GM12873 (cell line): ENCODE measurements at regions not wholly inside any gene's neighbourhood (a gene's known extent, or its start where the extent isn't known, plus 50 kb on each side); places are given as distances from the start of the nearest gene placed in this dataset.

Experiments
- TF ChIP-seq, protein P1 (sequence below): IDR thresholded peaks from 2 replicates; pipeline ENCODE4 v1.5.1; 2012; ENCODE audit warnings: low read depth, mild to moderate bottlenecking, moderate library complexity, low read length, control low read depth; ENCODE audit not compliant: insufficient read depth; ENCODE audit errors: missing control alignments

DNA sequence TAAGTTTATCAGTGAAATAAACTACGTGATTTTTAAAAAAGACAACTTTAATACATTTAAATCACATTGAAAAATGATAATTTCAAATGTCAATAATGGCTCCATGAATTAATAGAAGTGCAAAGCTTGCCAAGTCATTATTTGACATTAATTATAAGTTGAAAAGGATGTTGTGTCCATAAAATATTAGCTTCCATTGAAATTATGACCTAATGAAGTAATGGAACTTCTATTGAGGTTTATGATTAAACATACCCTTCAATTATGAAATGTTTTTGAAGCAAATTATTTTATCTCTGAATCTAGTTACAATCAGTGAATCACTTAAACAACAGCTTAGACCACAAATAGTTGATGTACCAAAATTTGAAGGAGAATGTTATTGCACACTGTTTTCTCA is 144.2 kb downstream of the SLITRK6 start:
- TF ChIP-seq, protein P1, sequence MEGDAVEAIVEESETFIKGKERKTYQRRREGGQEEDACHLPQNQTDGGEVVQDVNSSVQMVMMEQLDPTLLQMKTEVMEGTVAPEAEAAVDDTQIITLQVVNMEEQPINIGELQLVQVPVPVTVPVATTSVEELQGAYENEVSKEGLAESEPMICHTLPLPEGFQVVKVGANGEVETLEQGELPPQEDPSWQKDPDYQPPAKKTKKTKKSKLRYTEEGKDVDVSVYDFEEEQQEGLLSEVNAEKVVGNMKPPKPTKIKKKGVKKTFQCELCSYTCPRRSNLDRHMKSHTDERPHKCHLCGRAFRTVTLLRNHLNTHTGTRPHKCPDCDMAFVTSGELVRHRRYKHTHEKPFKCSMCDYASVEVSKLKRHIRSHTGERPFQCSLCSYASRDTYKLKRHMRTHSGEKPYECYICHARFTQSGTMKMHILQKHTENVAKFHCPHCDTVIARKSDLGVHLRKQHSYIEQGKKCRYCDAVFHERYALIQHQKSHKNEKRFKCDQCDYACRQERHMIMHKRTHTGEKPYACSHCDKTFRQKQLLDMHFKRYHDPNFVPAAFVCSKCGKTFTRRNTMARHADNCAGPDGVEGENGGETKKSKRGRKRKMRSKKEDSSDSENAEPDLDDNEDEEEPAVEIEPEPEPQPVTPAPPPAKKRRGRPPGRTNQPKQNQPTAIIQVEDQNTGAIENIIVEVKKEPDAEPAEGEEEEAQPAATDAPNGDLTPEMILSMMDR = no peak

DNA sequence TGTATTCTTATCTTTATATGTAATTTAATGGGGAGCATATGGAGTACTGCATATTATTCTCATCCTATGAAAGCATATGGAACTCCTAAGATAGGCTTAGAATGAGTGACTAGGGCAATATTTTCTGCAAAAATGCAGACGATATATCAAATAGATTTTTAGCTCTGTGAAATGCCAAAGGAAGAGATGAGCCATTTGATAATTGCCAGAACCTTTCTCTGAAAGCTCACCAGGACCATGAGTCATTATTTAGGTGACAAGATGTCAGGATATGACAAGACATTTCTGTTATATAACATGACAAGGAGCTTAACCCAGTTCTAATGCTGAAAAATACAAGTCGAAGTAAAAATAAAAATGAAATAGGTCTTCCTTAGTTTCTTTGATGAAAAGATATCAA is 145.0 kb downstream of the SLITRK6 start:
- TF ChIP-seq, protein P1 = no peak

DNA sequence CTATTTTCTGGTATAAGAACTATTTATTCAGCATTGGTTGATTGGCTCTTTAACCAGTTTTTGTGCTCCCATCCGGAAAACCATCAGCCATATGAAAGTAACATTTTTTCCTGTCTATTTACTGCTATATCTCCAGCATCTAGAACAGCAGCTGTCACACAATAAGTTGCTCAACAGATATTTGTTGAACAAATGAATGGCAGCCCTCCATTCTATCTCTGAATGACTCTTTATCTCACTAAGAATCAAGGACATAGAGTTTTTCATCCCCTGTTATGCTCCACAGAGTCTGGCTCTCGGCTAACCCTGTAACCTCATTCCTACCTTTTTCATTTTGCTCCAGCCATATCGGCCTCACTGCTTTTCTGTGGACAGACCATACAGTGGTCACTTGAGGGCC is 145.5 kb downstream of the SLITRK6 start:
- TF ChIP-seq, protein P1 = no peak

DNA sequence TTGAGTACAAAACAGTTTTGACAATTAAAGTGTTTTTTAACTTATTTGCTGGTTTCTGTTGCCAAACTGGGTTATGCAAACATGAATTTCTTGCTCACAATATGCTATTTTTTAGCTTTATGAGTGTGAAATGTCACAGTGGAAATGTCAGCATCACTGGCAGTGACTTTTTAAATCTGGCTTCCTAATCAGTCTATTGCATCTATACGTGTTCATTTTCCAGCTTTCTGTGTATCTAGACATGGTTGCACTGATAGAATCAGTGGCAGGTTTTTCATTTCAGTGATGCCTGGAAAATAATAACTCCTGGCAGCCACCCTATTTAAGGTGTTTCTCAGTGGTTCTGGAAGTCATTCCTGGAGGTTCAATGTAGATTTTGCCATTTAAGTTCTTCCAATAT is 146.7 kb downstream of the SLITRK6 start:
- TF ChIP-seq, protein P1 = no peak

DNA sequence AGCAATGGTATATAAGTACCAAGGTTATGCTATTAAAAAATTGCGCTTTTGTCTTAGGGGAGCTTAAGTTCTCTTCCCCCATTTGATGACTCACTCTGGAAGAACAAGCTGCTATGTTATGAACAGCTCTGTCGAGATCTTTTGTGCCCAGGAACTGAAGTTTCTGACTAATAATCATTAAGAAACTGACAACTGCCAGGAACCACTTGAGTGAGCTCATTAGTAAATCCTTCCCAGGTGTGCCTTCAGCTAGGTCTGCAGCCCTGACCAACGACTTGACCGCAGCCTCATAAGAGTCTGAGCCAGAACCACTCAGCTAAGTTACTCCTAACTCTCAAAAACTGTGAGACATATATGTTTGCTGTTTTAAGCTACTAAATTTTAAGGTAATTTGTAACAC is 147.8 kb downstream of the SLITRK6 start:
- TF ChIP-seq, protein P1 = no peak

DNA sequence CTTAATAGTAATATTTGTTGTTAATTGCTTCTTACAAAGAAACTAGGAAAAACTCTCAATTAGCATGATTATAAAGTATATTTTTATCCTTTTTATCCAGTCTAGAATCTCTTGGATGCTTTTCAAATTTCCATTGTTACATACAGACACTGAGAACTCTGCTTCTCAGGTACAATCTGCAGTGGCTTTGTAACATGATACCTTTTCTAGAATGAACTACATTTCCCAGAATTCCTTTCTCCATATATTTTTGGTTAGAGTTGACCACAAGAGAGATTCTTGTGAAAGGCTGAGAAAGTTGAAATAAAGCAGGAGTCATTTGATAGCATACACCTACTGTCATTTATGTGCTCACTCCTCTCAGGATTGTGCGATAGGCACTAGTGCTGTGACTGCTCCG is 148.6 kb downstream of the SLITRK6 start:
- TF ChIP-seq, protein P1 = no peak

DNA sequence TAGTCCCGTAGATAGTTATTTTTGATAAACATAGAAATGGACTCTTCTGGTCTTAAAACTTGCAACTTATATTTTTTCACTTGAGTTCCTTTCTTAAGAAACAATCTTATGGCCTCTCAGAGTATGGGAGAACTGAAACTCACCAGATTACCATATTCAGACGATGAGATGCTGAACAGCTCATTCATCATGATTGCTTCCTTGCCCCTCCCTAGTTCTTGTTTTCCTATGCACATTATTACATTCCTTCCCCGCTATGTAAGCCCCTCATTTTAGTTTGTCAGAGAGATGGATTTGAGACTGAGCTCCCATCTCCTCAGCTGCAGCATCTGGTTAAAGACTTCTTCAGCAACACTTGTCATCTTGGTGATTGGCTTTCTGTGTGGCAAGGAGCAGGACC is 158.5 kb downstream of the SLITRK6 start:
- TF ChIP-seq, protein P1 = no peak
